Panc1 (cell line): ENCODE measurements at regions not wholly inside any gene's neighbourhood (a gene's known extent, or its start where the extent isn't known, plus 50 kb on each side); places are given as distances from the start of the nearest gene placed in this dataset.

ENCODE experiments used
- ATAC-seq: fragments of 200-7000 bp; cut with Tn5 transposase; 2 replicates; pipeline ENCODE4 v1.9.1; 2020; ENCODE audit warnings: mild to moderate bottlenecking, moderate library complexity
- BruUV-seq: library from RNA; stranded (reverse); fragments of 400-500 nt; replicated peaks from 2 replicates; lab custom pipeline; 2021; lab: Mats Ljungman, UMichigan
- CTCF ChIA-PET: fragments of 300-600 bp; sonication (Branson Sonifier 250); formaldehyde crosslinking; loops from one replicate; lab custom pipeline; 2022; ENCODE audit warnings: antibody characterized with exemption; lab: Charles Lee
- POLR2A ChIA-PET: fragments of 300-600 bp; sonication (Branson Sonifier 250); formaldehyde crosslinking; loops from one replicate; lab custom pipeline; 2022; ENCODE audit warnings: antibody characterized with exemption; lab: Charles Lee
- DNase-seq: peaks from one replicate; pipeline ENCODE4 v3.0.0-alpha.2; 2010; ENCODE audit warnings: low read depth, low spot score
- H3K27ac ChIP-seq: 2 replicates; pipeline ENCODE4 v1.5.1; 2011; ENCODE audit warnings: mild to moderate bottlenecking, low read length, inconsistent platforms
- H3K27me3 ChIP-seq: fragments of 200-500 bp; sonication (Bioruptor generic); 2 replicates; pipeline ENCODE4 v1.6.0; 2014; ENCODE audit warnings: low read length, inconsistent platforms; ENCODE audit not compliant: control insufficient read depth, insufficient read depth
- H3K36me3 ChIP-seq: fragments of 200-500 bp; sonication (Bioruptor generic); 2 replicates; pipeline ENCODE4 v1.5.1; 2014; ENCODE audit warnings: inconsistent platforms, mild to moderate bottlenecking, low read length, moderate library complexity; ENCODE audit not compliant: control insufficient read depth, insufficient read depth
- H3K4me1 ChIP-seq: 2 replicates; pipeline ENCODE4 v1.5.1; 2011; ENCODE audit warnings: inconsistent platforms, mild to moderate bottlenecking, low read length, moderate library complexity; ENCODE audit not compliant: control insufficient read depth, insufficient read depth
- H3K4me3 ChIP-seq, 2 experiments: 2 replicates each; pipeline ENCODE4 v1.5.1; 2011 to 2012; ENCODE audit warnings: low read depth in 2 of 2, low read length in 2 of 2, mild to moderate bottlenecking in 2 of 2, inconsistent platforms in 1 of 2, moderate library complexity in 1 of 2
- H3K9me3 ChIP-seq: fragments of 200-500 bp; sonication (Bioruptor generic); 2 replicates; pipeline ENCODE4 v1.5.1; 2014; ENCODE audit warnings: low read depth, mild to moderate bottlenecking, inconsistent platforms, low read length, moderate library complexity; ENCODE audit not compliant: control insufficient read depth, insufficient read depth
- POLR2AphosphoS5 ChIP-seq: IDR thresholded peaks from 2 replicates; pipeline ENCODE4 v1.6.1; 2012; ENCODE audit warnings: mild to moderate bottlenecking, low read depth, low read length, moderate library complexity
- SIN3A ChIP-seq: IDR thresholded peaks from 2 replicates; pipeline ENCODE4 v1.6.1; 2012; ENCODE audit warnings: low read depth, mild to moderate bottlenecking, low read length, moderate library complexity, borderline replicate concordance; ENCODE audit not compliant: insufficient read depth
- TCF7L2 ChIP-seq: IDR thresholded peaks from 2 replicates; pipeline ENCODE4 v1.6.1; 2011; ENCODE audit warnings: mild to moderate bottlenecking, low read depth, low read length, inconsistent platforms
- in situ Hi-C: cut with HindIII; loops from 2 replicates; pipeline ENCODE4 v1.10.0; 2016; ENCODE audit warnings: low sequenced_read_pairs, low pct_unique_long_range_greater_than_20kb
- intact Hi-C: fragments of 100-400 bp; cut with micrococcal nuclease; formaldehyde crosslinking; loops from one replicate; pipeline ENCODE4 v1.10.0; 2022; ENCODE audit not compliant: unreplicated experiment
- TF ChIP-seq, protein P1 (sequence below): fragments of 450-650 bp; IDR thresholded peaks from 2 replicates; pipeline ENCODE4 v1.5.1; 2017; ENCODE audit warnings: mild to moderate bottlenecking
- TF ChIP-seq, protein P2 (sequence below), 2 experiments: IDR thresholded peaks; 2 replicates each; pipeline ENCODE4 v1.6.1; 2011 to 2012; ENCODE audit warnings: low read depth in 2 of 2, control low read depth in 1 of 2, low read length in 1 of 2, mild to moderate bottlenecking in 1 of 2, moderate library complexity in 1 of 2; ENCODE audit not compliant: insufficient read depth in 1 of 2

DNA sequence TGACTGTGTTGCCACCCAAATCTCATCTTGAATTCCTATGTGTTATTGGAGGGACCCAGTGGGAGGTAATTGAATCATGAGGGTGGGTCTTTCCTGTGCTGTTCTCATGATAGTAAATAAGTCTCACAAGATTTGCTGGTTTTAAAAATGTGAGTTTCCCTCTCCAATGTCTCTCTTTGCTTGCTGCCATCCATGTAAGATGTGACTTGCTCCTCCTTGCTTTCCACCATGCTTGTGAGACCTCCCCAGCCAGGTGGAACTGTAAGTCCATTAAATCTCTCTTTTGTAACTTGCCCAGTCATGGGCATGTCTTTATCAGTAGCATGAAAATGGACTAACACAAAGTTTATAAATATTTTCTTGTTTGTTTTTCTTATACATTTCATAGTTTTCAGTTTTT, 990.5 kb upstream of the CITED2 start:
- Histone ChIP-seq H3K27ac (no peak overlapping the region), H3K36me3 (no peaks in the 10 kb centered on the region), H3K9me3 (peaks cover 18% of the 10 kb centered on the region), H3K27me3 (no peaks in the 10 kb centered on the region), H3K4me3 (no peak overlapping the region), H3K4me1 (no peaks in the 10 kb centered on the region)
- ATAC-seq: no peak
- TF ChIP-seq, protein P1, sequence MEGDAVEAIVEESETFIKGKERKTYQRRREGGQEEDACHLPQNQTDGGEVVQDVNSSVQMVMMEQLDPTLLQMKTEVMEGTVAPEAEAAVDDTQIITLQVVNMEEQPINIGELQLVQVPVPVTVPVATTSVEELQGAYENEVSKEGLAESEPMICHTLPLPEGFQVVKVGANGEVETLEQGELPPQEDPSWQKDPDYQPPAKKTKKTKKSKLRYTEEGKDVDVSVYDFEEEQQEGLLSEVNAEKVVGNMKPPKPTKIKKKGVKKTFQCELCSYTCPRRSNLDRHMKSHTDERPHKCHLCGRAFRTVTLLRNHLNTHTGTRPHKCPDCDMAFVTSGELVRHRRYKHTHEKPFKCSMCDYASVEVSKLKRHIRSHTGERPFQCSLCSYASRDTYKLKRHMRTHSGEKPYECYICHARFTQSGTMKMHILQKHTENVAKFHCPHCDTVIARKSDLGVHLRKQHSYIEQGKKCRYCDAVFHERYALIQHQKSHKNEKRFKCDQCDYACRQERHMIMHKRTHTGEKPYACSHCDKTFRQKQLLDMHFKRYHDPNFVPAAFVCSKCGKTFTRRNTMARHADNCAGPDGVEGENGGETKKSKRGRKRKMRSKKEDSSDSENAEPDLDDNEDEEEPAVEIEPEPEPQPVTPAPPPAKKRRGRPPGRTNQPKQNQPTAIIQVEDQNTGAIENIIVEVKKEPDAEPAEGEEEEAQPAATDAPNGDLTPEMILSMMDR: no peak
- TF ChIP-seq, protein P2, sequence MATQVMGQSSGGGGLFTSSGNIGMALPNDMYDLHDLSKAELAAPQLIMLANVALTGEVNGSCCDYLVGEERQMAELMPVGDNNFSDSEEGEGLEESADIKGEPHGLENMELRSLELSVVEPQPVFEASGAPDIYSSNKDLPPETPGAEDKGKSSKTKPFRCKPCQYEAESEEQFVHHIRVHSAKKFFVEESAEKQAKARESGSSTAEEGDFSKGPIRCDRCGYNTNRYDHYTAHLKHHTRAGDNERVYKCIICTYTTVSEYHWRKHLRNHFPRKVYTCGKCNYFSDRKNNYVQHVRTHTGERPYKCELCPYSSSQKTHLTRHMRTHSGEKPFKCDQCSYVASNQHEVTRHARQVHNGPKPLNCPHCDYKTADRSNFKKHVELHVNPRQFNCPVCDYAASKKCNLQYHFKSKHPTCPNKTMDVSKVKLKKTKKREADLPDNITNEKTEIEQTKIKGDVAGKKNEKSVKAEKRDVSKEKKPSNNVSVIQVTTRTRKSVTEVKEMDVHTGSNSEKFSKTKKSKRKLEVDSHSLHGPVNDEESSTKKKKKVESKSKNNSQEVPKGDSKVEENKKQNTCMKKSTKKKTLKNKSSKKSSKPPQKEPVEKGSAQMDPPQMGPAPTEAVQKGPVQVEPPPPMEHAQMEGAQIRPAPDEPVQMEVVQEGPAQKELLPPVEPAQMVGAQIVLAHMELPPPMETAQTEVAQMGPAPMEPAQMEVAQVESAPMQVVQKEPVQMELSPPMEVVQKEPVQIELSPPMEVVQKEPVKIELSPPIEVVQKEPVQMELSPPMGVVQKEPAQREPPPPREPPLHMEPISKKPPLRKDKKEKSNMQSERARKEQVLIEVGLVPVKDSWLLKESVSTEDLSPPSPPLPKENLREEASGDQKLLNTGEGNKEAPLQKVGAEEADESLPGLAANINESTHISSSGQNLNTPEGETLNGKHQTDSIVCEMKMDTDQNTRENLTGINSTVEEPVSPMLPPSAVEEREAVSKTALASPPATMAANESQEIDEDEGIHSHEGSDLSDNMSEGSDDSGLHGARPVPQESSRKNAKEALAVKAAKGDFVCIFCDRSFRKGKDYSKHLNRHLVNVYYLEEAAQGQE (IDR thresholded peaks at IDR 0.05; ENCODE audit: insufficient read depth in 1 of 2, low read depth in 2 of 2, low read length in 1 of 2): no peak
- TF ChIP-seq SIN3A (no peak), POLR2AphosphoS5 (no peak), TCF7L2 (no peak)
- ChIA-PET POLR2A (no interaction called here), CTCF (no interaction called here)
- DNase-seq: no peak
- no TSS peak for BruUV-seq
- in situ Hi-C loops: no loop called here
- intact Hi-C loops: no loop called here

DNA sequence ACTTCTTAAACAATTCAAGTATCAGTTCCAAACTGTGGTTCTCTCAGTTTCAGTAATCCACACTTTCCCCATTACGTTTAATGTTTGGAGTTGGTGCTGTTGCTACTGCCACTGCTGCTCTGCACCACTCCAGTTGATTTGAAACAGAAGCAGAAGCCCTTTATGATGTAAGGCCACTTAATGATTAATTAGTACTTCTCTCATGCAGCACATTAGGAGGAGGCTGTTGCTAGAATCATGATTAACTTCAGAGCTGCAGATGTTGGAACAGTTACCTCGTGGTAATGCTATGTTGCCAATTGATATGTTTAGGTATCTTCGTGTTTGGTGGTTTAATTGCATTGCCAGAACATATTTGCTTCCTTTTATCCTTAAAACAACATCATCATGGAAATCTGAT, 986.2 kb upstream of the CITED2 start:
- ATAC-seq (no peak), DNase-seq (no peak)
- H3K4me3 ChIP-seq: no peak overlapping the region
- H3K27ac ChIP-seq: no peak overlapping the region
- in situ Hi-C loops (no loop called here), intact Hi-C loops (no loop called here)
- H3K27me3 ChIP-seq: no peaks in the 10 kb centered on the region
- ChIA-PET CTCF (no interaction called here), POLR2A (no interaction called here)
- BruUV-seq: no TSS peak
- TF ChIP-seq, protein P2 (IDR thresholded peaks at IDR 0.05; ENCODE audit: insufficient read depth in 1 of 2, low read depth in 2 of 2, low read length in 1 of 2): no peak
- TF ChIP-seq TCF7L2 (no peak), POLR2AphosphoS5 (no peak), SIN3A (no peak)
- TF ChIP-seq, protein P1: no peak
- peaks cover 13% of the 10 kb centered on the region for H3K9me3 ChIP-seq
- no peaks in the 10 kb centered on the region for H3K4me1 ChIP-seq
- H3K36me3 ChIP-seq: no peaks in the 10 kb centered on the region; the same call in 1 of the 2 replicates
